ENCODE measurements at regions not wholly inside any gene's neighbourhood (a gene's known extent, or its start where the extent isn't known, plus 50 kb on each side); places are given as distances from the start of the nearest gene placed in this dataset.

DNA sequence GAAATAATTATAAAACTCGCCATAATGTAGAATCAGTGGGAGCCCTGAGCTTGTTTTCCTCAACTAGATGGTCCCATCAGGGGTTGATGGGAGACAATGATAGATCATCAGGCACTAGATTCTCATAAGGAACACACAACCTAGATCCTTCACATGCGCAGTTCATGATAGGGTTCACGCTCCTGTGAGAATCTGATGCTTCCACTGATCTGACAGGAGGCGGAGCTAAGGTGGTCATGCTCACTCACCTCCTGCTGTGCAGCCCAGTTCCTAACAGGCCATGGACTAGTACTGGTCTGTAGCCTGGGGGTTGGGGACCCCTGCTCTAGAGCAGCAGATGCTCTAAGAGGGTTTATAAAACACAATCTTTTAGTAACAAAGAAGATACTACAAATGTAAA is 183.6 kb downstream of the ANXA2 start:
- TF ChIP-seq, protein P1, sequence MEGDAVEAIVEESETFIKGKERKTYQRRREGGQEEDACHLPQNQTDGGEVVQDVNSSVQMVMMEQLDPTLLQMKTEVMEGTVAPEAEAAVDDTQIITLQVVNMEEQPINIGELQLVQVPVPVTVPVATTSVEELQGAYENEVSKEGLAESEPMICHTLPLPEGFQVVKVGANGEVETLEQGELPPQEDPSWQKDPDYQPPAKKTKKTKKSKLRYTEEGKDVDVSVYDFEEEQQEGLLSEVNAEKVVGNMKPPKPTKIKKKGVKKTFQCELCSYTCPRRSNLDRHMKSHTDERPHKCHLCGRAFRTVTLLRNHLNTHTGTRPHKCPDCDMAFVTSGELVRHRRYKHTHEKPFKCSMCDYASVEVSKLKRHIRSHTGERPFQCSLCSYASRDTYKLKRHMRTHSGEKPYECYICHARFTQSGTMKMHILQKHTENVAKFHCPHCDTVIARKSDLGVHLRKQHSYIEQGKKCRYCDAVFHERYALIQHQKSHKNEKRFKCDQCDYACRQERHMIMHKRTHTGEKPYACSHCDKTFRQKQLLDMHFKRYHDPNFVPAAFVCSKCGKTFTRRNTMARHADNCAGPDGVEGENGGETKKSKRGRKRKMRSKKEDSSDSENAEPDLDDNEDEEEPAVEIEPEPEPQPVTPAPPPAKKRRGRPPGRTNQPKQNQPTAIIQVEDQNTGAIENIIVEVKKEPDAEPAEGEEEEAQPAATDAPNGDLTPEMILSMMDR (IDR thresholded peaks at IDR 0.05; ENCODE audit: low read length, missing control alignments), result no peak
- H3K4me3 ChIP-seq (replicated peaks; ENCODE audit: low read depth, low read length), result no peak overlapping the region
- no peak for DNase-seq (ENCODE audit: low read depth)

DNA sequence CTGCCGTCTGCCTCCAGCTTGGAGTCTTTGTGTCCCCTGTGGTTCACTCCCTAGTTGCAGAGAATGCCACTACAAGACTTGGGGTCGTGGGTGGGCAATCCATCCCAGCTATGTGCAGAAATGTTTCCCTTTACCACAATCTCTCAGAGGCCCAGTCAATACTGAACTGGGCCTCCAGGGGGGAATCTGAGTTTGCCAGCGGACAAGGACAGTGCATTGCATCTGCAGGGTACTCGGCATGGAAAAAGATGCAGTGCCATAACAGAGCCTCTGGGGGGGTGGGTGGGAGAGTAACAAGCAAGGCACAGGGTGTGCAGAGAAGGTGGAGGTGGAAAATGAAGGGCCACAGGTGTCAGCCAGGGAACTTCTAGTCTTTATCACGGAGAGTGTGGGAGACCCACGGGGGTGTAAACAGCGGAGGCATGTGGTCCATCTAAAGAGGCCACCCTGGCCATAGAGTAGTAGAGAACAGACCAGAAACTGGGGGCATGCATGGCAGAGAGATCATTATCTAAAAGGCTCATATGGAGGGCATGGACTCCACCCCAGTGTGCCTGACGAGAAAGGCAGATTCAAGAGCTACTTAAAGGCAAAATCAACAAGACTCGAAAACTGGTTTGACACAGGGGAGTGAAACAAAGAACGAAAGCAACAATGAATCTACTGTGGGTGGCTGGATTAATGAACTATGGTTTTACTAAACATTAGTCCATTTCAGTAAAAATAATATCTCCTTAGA is 182.4 kb downstream of the ANXA2 start:
- TF ChIP-seq, protein P1 (IDR thresholded peaks at IDR 0.05; ENCODE audit: low read length, missing control alignments), result no peak
- no peak for DNase-seq (ENCODE audit: low read depth)
- H3K4me3 ChIP-seq (replicated peaks; ENCODE audit: low read depth, low read length), result no peak overlapping the region

DNA sequence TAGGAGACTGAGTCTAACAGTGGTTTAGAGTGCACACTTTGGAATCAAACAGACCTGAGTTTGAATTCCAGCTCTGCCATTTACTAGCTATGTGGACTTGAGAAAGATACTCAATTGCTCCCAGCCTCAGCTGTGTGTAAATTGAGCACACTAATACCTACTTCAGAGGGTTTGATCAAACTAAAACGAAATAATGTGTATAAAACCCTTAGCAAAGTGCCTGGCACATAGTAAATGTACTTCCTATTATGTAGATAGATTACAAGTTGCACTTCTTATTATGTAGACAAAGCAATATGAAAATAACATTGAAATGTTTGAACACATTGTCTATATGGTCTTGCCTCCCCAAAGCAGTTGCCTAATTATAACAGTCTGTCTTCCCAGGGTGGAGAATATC is 180.6 kb downstream of the ANXA2 start:
- TF ChIP-seq, protein P1 (IDR thresholded peaks at IDR 0.05; ENCODE audit: low read length, missing control alignments), result no peak
- DNase-seq (ENCODE audit: low read depth), result no peak
- no peak overlapping the region for H3K4me3 ChIP-seq (replicated peaks; ENCODE audit: low read depth, low read length)

DNA sequence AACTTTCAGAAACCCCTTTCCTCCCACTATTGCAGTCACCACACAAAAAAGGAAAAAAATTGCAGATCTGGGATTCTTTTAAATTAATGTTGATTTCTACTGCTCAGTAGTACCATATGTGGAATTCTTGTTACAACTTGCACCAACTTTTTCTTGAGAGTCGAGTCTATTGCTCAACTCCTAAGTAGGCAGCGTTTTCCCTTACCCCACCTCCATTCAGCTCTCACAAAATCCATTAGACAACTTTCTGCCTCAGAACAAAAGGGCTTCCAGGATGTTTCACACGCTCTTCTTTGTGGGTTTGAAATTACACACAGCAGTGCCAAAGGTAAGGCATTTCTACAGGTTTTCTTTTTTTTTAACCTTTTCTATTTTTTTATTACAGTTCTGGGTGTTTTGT is 179.5 kb downstream of the ANXA2 start:
- no peak overlapping the region for H3K4me3 ChIP-seq (replicated peaks; ENCODE audit: low read depth, low read length)
- DNase-seq (ENCODE audit: low read depth), result no peak
- TF ChIP-seq, protein P1 (IDR thresholded peaks at IDR 0.05; ENCODE audit: low read length, missing control alignments), result no peak

DNA sequence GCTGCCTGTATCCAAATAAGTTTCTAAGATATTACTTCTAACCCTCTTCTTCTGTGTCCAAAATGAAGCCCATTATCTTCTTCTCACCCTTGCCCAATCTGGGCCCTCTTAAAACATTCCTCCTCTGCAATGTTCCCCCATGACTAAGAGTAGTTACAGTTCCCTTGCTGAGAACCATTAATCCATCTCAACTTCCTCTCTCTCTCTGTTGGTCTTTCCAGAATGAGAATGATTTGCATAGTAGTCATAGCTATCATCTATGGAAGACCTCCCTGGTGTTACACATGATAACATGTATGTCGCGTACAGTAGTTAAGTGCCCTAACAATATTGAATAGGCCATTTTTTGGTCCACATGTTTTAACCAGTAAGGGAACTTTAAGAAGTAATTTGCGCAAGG is 177.9 kb downstream of the ANXA2 start:
- H3K4me3 ChIP-seq (replicated peaks; ENCODE audit: low read depth, low read length), result no peak overlapping the region
- TF ChIP-seq, protein P1 (IDR thresholded peaks at IDR 0.05; ENCODE audit: low read length, missing control alignments), result no peak
- DNase-seq (ENCODE audit: low read depth), result no peak

DNA sequence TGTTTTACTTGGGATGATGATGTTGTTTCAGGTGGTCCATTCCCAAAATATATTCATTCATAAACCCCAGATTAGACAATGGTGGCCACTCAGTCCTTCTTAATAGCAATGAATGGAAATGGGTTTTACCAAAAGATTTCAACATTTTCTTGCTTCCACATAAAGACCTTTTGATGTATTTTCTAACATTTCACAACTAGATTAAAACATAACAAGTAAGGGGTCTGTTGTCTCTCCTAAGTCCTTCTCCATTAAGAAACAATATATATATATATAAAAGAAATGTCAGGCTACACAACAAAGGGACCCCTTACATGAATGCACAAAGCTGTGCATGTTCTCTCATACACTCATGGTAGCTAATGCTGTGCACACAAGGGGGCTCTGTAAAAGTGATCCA is 176.4 kb downstream of the ANXA2 start:
- TF ChIP-seq, protein P1 (IDR thresholded peaks at IDR 0.05; ENCODE audit: low read length, missing control alignments), result no peak
- no peak overlapping the region for H3K4me3 ChIP-seq (replicated peaks; ENCODE audit: low read depth, low read length)
- DNase-seq (ENCODE audit: low read depth), result no peak

DNA sequence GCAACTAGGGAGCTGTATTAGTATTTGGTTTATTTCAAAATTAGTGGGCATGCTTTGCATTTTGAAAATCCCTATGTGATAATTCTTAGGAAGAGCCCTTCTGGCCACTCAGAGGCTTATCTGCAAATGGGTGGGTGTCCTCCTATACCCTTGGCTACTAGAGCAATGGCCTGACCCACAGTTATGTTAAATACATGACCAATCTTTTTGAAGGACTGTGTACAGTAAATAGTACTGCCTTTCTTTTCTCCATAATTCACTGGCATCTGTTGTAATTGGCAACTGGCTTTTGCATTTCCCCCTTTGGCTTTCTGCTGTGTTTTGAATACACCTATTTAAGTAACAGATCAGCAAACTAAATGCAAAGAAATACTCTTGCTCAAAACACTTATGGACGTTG is 175.4 kb downstream of the ANXA2 start:
- DNase-seq (ENCODE audit: low read depth), result no peak
- TF ChIP-seq, protein P1 (IDR thresholded peaks at IDR 0.05; ENCODE audit: low read length, missing control alignments), result no peak
- H3K4me3 ChIP-seq (replicated peaks; ENCODE audit: low read depth, low read length), result no peak overlapping the region

Measured in fibroblast of pulmonary artery (primary cell).